ENCODE measurements at regions not wholly inside any gene's neighbourhood (a gene's known extent, or its start where the extent isn't known, plus 50 kb on each side); places are given as distances from the start of the nearest gene placed in this dataset.

- WGBS, 2 experiments (ENCODE audit: extremely low coverage in 2 of 2, insufficient read length in 1 of 2), result no CpG with 5 or more reads among the region's 2 CpGs
- DNase-seq (no peak), ATAC-seq (ENCODE audit: low read depth) (no peak)
- TF ChIP-seq NFE2L2 (IDR thresholded peaks at IDR 0.05; ENCODE audit: low read depth, low read length) (no peak), BHLHE40 (IDR thresholded peaks at IDR 0.05; ENCODE audit: low read depth, low read length) (no peak), RCOR1 (IDR thresholded peaks at IDR 0.05; ENCODE audit: insufficient replicate concordance, low read length) (no peak), CEBPB (IDR thresholded peaks at IDR 0.05; ENCODE audit: low read depth, low read length) (no peak), MAZ (IDR thresholded peaks at IDR 0.05; ENCODE audit: borderline replicate concordance, low read depth, low read length) (no peak), FOS (IDR thresholded peaks at IDR 0.05; ENCODE audit: low read depth, low read length) (no peak), RFX5 (IDR thresholded peaks at IDR 0.05; ENCODE audit: low read depth, low read length) (no peak), MAFK (IDR thresholded peaks at IDR 0.05; ENCODE audit: low read depth, low read length) (no peak), CHD1 (IDR thresholded peaks at IDR 0.05; ENCODE audit: low read depth, low read length) (no peak), POLR2A (IDR thresholded peaks at IDR 0.05; ENCODE audit: low read depth, low read length) (no peak), USF2 (IDR thresholded peaks at IDR 0.05; ENCODE audit: low read depth, low read length) (no peak), RAD21 (IDR thresholded peaks at IDR 0.05; ENCODE audit: low read length) (no peak), SMC3 (IDR thresholded peaks at IDR 0.05; ENCODE audit: low read depth, low read length) (no peak)
- H3K27me3 ChIP-seq (ENCODE audit: control insufficient read depth, insufficient read depth, low read length), result no peaks in the 10 kb centered on the region
- no peak overlapping the region for H4K5ac ChIP-seq (ENCODE audit: low read depth, low read length)
- no peak overlapping the region for H3K14ac ChIP-seq (replicated peaks; ENCODE audit: low read depth, low read length)
- no peak overlapping the region for H3K18ac ChIP-seq (ENCODE audit: low read depth, low read length)
- no peak overlapping the region for H3K4me2 ChIP-seq (ENCODE audit: low read depth, low read length)
- no peak overlapping the region for H4K91ac ChIP-seq (ENCODE audit: insufficient read depth, low read depth, low read length)
- no peaks in the 10 kb centered on the region for H3K79me1 ChIP-seq (ENCODE audit: low read depth in 1 of 2, low read length in 2 of 2)
- H3K56ac ChIP-seq (ENCODE audit: extremely low read depth, insufficient read depth, low read length), result no peak overlapping the region
- H2BK15ac ChIP-seq (ENCODE audit: low read depth, low read length), result no peak overlapping the region
- H2AFZ ChIP-seq (replicated peaks; ENCODE audit: low read length, poor library complexity), result no peak overlapping the region
- POLR2A ChIA-PET (ENCODE audit: unreplicated experiment), result no interaction called here
- CTCF ChIA-PET, result no interaction called here
- in situ Hi-C loops (cut with MboI; ENCODE audit: low sequenced_read_pairs) (no loop called here), dilution Hi-C loops (cut with HindIII; ENCODE audit: low sequenced_read_pairs, unreplicated experiment) (no loop called here), intact Hi-C loops (cut with micrococcal nuclease) (no loop called here)
- no peak overlapping the region for H2BK5ac ChIP-seq (ENCODE audit: low read depth, low read length, poor library complexity, severe bottlenecking)
- no peak overlapping the region for H4K8ac ChIP-seq (ENCODE audit: low read depth in 2 of 2, low read length in 2 of 2)
- no TSS peak for BruUV-seq (replicated peaks)
- no peak overlapping the region for H3K23ac ChIP-seq (ENCODE audit: low read depth, low read length)
- no peak overlapping the region for H2AK9ac ChIP-seq (replicated peaks; ENCODE audit: low read depth, low read length, poor library complexity)
- no peak overlapping the region for H2BK20ac ChIP-seq (ENCODE audit: low read depth, low read length)
- H3K9me1 ChIP-seq (ENCODE audit: insufficient read depth, low read length), result no peaks in the 10 kb centered on the region
- H3K27ac ChIP-seq (ENCODE audit: insufficient read depth, low read length), result no peak overlapping the region
- H4K20me1 ChIP-seq (ENCODE audit: insufficient read depth, low read length), result no peaks in the 10 kb centered on the region
- no peaks in the 10 kb centered on the region for H3K9me3 ChIP-seq (ENCODE audit: control insufficient read depth, insufficient read depth, low read length)
- H3K36me3 ChIP-seq (ENCODE audit: control insufficient read depth, insufficient read depth, low read length), result no peaks in the 10 kb centered on the region
- no peak overlapping the region for H3K9ac ChIP-seq (ENCODE audit: low read depth, low read length)
- H2AK5ac ChIP-seq (ENCODE audit: low read depth, low read length), result no peak overlapping the region
- no peak overlapping the region for H2BK120ac ChIP-seq (ENCODE audit: low read depth, low read length)
- no peaks in the 10 kb centered on the region for H3K4me1 ChIP-seq (ENCODE audit: control insufficient read depth, insufficient read depth, low read length)
- no peak overlapping the region for H3K4ac ChIP-seq (ENCODE audit: low read depth, low read length)
- no peak overlapping the region for H3K4me3 ChIP-seq (ENCODE audit: insufficient read depth, low read depth, low read length)
Observed at GRCh38 chr1:102757363-102757762, 351.0 kb downstream of the COL11A1 start.
